ENCODE measurements at regions not wholly inside any gene's neighbourhood (a gene's known extent, or its start where the extent isn't known, plus 50 kb on each side); places are given as distances from the start of the nearest gene placed in this dataset.
"Not testable (repeated sequence)": the region's sequence is repeated elsewhere in the genome, so short reads cannot be mapped to it uniquely, and the experiment has no call there.

- H2BK120ac ChIP-seq (ENCODE audit: insufficient read depth, low read length, poor library complexity) = no peak overlapping the region
- no peak for DNase-seq
- no peak overlapping the region for H3K18ac ChIP-seq (ENCODE audit: low read length)
- no peak overlapping the region for H2AK5ac ChIP-seq (ENCODE audit: low read length)
- H3K4me2 ChIP-seq (ENCODE audit: low read length) = no peak overlapping the region
- H4K12ac ChIP-seq (ENCODE audit: low read depth, low read length) = no peak overlapping the region
- no peaks in the 10 kb centered on the region for H3K27me3 ChIP-seq (ENCODE audit: insufficient read depth, low read length)
- H3K23ac ChIP-seq (ENCODE audit: low read length) = no peak overlapping the region
- H4K8ac ChIP-seq (ENCODE audit: low read depth, low read length) = no peak overlapping the region
- H3K79me2 ChIP-seq (ENCODE audit: control insufficient read depth, insufficient read depth, low read length, poor library complexity) = no peaks in the 10 kb centered on the region
- no peak overlapping the region for H3K4ac ChIP-seq (ENCODE audit: low read depth, low read length)
- H2BK12ac ChIP-seq (ENCODE audit: low read length) = no peak overlapping the region
- no peak overlapping the region for H3K4me3 ChIP-seq (ENCODE audit: low read depth, low read length)
- no peaks in the 10 kb centered on the region for H3K79me1 ChIP-seq (ENCODE audit: low read length)
- no peak overlapping the region for H2AFZ ChIP-seq (ENCODE audit: insufficient read depth, low read length, poor library complexity)
- no peak overlapping the region for H3K9ac ChIP-seq (ENCODE audit: low read length)
- no peaks in the 10 kb centered on the region for H3K36me3 ChIP-seq (ENCODE audit: control insufficient read depth in 1 of 2, insufficient read depth in 2 of 2, low read length in 2 of 2)
- H3K14ac ChIP-seq (ENCODE audit: low read length) = no peak overlapping the region
- H2BK5ac ChIP-seq (ENCODE audit: low read depth, low read length, poor library complexity) = no peak overlapping the region
- no peak overlapping the region for H4K91ac ChIP-seq (ENCODE audit: low read depth, low read length)
- H3K27ac ChIP-seq (ENCODE audit: low read depth, low read length) = no peak overlapping the region
- no peaks in the 10 kb centered on the region for H3K9me3 ChIP-seq (ENCODE audit: insufficient read depth, low read depth, low read length)
- H3K4me1 ChIP-seq (ENCODE audit: control insufficient read depth in 1 of 2, insufficient read depth in 2 of 2, low read length in 2 of 2) = no peaks in the 10 kb centered on the region
- WGBS (ENCODE audit: extremely low coverage, insufficient coverage, insufficient read length) = no CpG with 5 or more reads among the region's 4 CpGs
These were observed 151.4 kb upstream of the MAGI2 start for GRCh38 chr7:79604841-79605240.

GRCh38 chr7:79598351-79598750 lies 144.9 kb upstream of the MAGI2 start:
- H3K18ac ChIP-seq (ENCODE audit: low read length) = no peak overlapping the region
- no peaks in the 10 kb centered on the region for H3K27me3 ChIP-seq (ENCODE audit: insufficient read depth, low read length)
- H3K9me3 ChIP-seq (ENCODE audit: insufficient read depth, low read depth, low read length) = no peaks in the 10 kb centered on the region
- no peak overlapping the region for H3K4me2 ChIP-seq (ENCODE audit: low read length)
- no peak overlapping the region for H3K27ac ChIP-seq (ENCODE audit: low read depth, low read length)
- no peak overlapping the region for H4K8ac ChIP-seq (ENCODE audit: low read depth, low read length)
- no peak overlapping the region for H2BK5ac ChIP-seq (ENCODE audit: low read depth, low read length, poor library complexity)
- no peak overlapping the region for H4K12ac ChIP-seq (ENCODE audit: low read depth, low read length)
- no peak overlapping the region for H4K91ac ChIP-seq (ENCODE audit: low read depth, low read length)
- WGBS (ENCODE audit: extremely low coverage, insufficient coverage, insufficient read length) = no CpG with 5 or more reads among the region's 3 CpGs
- no peak overlapping the region for H3K4ac ChIP-seq (ENCODE audit: low read depth, low read length)
- H3K23ac ChIP-seq (ENCODE audit: low read length) = no peak overlapping the region
- H3K14ac ChIP-seq (ENCODE audit: low read length) = no peak overlapping the region
- H3K9ac ChIP-seq (ENCODE audit: low read length) = no peak overlapping the region
- H3K4me1 ChIP-seq (ENCODE audit: control insufficient read depth in 1 of 2, insufficient read depth in 2 of 2, low read length in 2 of 2) = no peaks in the 10 kb centered on the region
- no peak overlapping the region for H2BK120ac ChIP-seq (ENCODE audit: insufficient read depth, low read length, poor library complexity)
- H2AK5ac ChIP-seq (ENCODE audit: low read length) = no peak overlapping the region
- no peaks in the 10 kb centered on the region for H3K79me2 ChIP-seq (ENCODE audit: control insufficient read depth, insufficient read depth, low read length, poor library complexity)
- H2AFZ ChIP-seq (ENCODE audit: insufficient read depth, low read length, poor library complexity) = no peak overlapping the region
- no peaks in the 10 kb centered on the region for H3K36me3 ChIP-seq (ENCODE audit: control insufficient read depth in 1 of 2, insufficient read depth in 2 of 2, low read length in 2 of 2)
- H2BK12ac ChIP-seq (ENCODE audit: low read length) = no peak overlapping the region
- no peak overlapping the region for H3K4me3 ChIP-seq (ENCODE audit: low read depth, low read length)
- DNase-seq = no peak
- no peaks in the 10 kb centered on the region for H3K79me1 ChIP-seq (ENCODE audit: low read length)

- WGBS (ENCODE audit: extremely low coverage, insufficient coverage, insufficient read length) = no CpG with 5 or more reads among the region's 5 CpGs
These were observed 141.2 kb upstream of the MAGI2 start for GRCh38 chr7:79594671-79595070.

GRCh38 chr7:79593866-79594301 lies 140.4 kb upstream of the MAGI2 start:
- H4K8ac ChIP-seq (ENCODE audit: low read depth, low read length) = no peak overlapping the region
- no peak overlapping the region for H3K14ac ChIP-seq (ENCODE audit: low read length)
- H3K4ac ChIP-seq (ENCODE audit: low read depth, low read length) = no peak overlapping the region
- H3K79me2 ChIP-seq (ENCODE audit: control insufficient read depth, insufficient read depth, low read length, poor library complexity) = no peaks in the 10 kb centered on the region
- H3K18ac ChIP-seq (ENCODE audit: low read length) = no peak overlapping the region
- H3K4me1 ChIP-seq (ENCODE audit: control insufficient read depth in 1 of 2, insufficient read depth in 2 of 2, low read length in 2 of 2) = no peaks in the 10 kb centered on the region
- H2BK120ac ChIP-seq (ENCODE audit: insufficient read depth, low read length, poor library complexity) = no peak overlapping the region
- H2BK12ac ChIP-seq (ENCODE audit: low read length) = no peak overlapping the region
- no peaks in the 10 kb centered on the region for H3K27me3 ChIP-seq (ENCODE audit: insufficient read depth, low read length)
- H2BK5ac ChIP-seq (ENCODE audit: low read depth, low read length, poor library complexity) = no peak overlapping the region
- no peak overlapping the region for H2AFZ ChIP-seq (ENCODE audit: insufficient read depth, low read length, poor library complexity)
- no peak overlapping the region for H3K27ac ChIP-seq (ENCODE audit: low read depth, low read length)
- H3K4me3 ChIP-seq (ENCODE audit: low read depth, low read length) = no peak overlapping the region
- H3K23ac ChIP-seq (ENCODE audit: low read length) = no peak overlapping the region
- no peaks in the 10 kb centered on the region for H3K9me3 ChIP-seq (ENCODE audit: insufficient read depth, low read depth, low read length)
- no peak for DNase-seq
- H4K91ac ChIP-seq (ENCODE audit: low read depth, low read length) = no peak overlapping the region
- no peaks in the 10 kb centered on the region for H3K36me3 ChIP-seq (ENCODE audit: control insufficient read depth in 1 of 2, insufficient read depth in 2 of 2, low read length in 2 of 2)
- no peaks in the 10 kb centered on the region for H3K79me1 ChIP-seq (ENCODE audit: low read length)
- H3K9ac ChIP-seq (ENCODE audit: low read length) = no peak overlapping the region
- no peak overlapping the region for H2AK5ac ChIP-seq (ENCODE audit: low read length)
- H4K12ac ChIP-seq (ENCODE audit: low read depth, low read length) = no peak overlapping the region
- H3K4me2 ChIP-seq (ENCODE audit: low read length) = no peak overlapping the region

More at GRCh38 chr7:79594671-79595070, 141.2 kb upstream of the MAGI2 start:
- H4K12ac ChIP-seq (ENCODE audit: low read depth, low read length); H3K79me2 ChIP-seq (ENCODE audit: control insufficient read depth, insufficient read depth, low read length, poor library complexity); H3K4ac ChIP-seq (ENCODE audit: low read depth, low read length); H2AFZ ChIP-seq (ENCODE audit: insufficient read depth, low read length, poor library complexity); H3K4me1 ChIP-seq (ENCODE audit: control insufficient read depth in 1 of 2, insufficient read depth in 2 of 2, low read length in 2 of 2); H4K91ac ChIP-seq (ENCODE audit: low read depth, low read length); H3K9ac ChIP-seq (ENCODE audit: low read length); H2BK120ac ChIP-seq (ENCODE audit: insufficient read depth, low read length, poor library complexity); H3K27me3 ChIP-seq (ENCODE audit: insufficient read depth, low read length); H3K36me3 ChIP-seq (ENCODE audit: control insufficient read depth in 1 of 2, insufficient read depth in 2 of 2, low read length in 2 of 2); H3K18ac ChIP-seq (ENCODE audit: low read length); H2BK5ac ChIP-seq (ENCODE audit: low read depth, low read length, poor library complexity); H3K4me3 ChIP-seq (ENCODE audit: low read depth, low read length); H3K27ac ChIP-seq (ENCODE audit: low read depth, low read length); H4K8ac ChIP-seq (ENCODE audit: low read depth, low read length); H3K23ac ChIP-seq (ENCODE audit: low read length); H3K9me3 ChIP-seq (ENCODE audit: insufficient read depth, low read depth, low read length); DNase-seq; H3K4me2 ChIP-seq (ENCODE audit: low read length); H3K14ac ChIP-seq (ENCODE audit: low read length); H2BK12ac ChIP-seq (ENCODE audit: low read length); H2AK5ac ChIP-seq (ENCODE audit: low read length); H3K79me1 ChIP-seq (ENCODE audit: low read length): not testable (repeated sequence)

Data from trophoblast cell (in vitro differentiated cells and primary cell).